ENCODE measurements at regions not wholly inside any gene's neighbourhood (a gene's known extent, or its start where the extent isn't known, plus 50 kb on each side); places are given as distances from the start of the nearest gene placed in this dataset.
A peak's percentile ranks its signal among the peaks of the same experiment; 100 is the strongest.
"Not testable (repeated sequence)": the region's sequence is repeated elsewhere in the genome, so short reads cannot be mapped to it uniquely, and the experiment has no call there.

GRCh38 chr15:77871852-77872371, 205.6 kb downstream of the TBC1D2B start:
- no peak overlapping the region for H3K27ac ChIP-seq (ENCODE audit: insufficient read depth, low read length)
- no peaks in the 10 kb centered on the region for H3K27me3 ChIP-seq (ENCODE audit: control insufficient read depth, insufficient read depth, low read length)
- no peak overlapping the region for H3K9ac ChIP-seq (ENCODE audit: insufficient read depth, low read length)
- H3K4me1 ChIP-seq (ENCODE audit: control insufficient read depth, extremely low read depth, insufficient read depth, low read length): no peaks in the 10 kb centered on the region
- no peaks in the 10 kb centered on the region for H4K20me1 ChIP-seq (ENCODE audit: control insufficient read depth, extremely low read depth, insufficient read depth, low read length)
- no peaks in the 10 kb centered on the region for H3K9me3 ChIP-seq (ENCODE audit: control insufficient read depth, insufficient read depth, low read depth, low read length)
- H3K4me3 ChIP-seq (replicated peaks in 1 of 4; ENCODE audit: control extremely low read depth in 1 of 4, insufficient read depth in 1 of 4, low read depth in 3 of 4, low read length in 4 of 4): no peak overlapping the region
- H3K36me3 ChIP-seq (ENCODE audit: control insufficient read depth, insufficient read depth, low read length): no peaks in the 10 kb centered on the region
- DNase-seq (ENCODE audit: low read depth in 2 of 2): no peak
- H3K4me2 ChIP-seq (ENCODE audit: extremely low read depth, insufficient read depth, low read length): no peak overlapping the region
- TF ChIP-seq EZH2 (IDR thresholded peaks at IDR 0.05; ENCODE audit: low read length, missing control alignments): no peak
- TF ChIP-seq, protein P1, sequence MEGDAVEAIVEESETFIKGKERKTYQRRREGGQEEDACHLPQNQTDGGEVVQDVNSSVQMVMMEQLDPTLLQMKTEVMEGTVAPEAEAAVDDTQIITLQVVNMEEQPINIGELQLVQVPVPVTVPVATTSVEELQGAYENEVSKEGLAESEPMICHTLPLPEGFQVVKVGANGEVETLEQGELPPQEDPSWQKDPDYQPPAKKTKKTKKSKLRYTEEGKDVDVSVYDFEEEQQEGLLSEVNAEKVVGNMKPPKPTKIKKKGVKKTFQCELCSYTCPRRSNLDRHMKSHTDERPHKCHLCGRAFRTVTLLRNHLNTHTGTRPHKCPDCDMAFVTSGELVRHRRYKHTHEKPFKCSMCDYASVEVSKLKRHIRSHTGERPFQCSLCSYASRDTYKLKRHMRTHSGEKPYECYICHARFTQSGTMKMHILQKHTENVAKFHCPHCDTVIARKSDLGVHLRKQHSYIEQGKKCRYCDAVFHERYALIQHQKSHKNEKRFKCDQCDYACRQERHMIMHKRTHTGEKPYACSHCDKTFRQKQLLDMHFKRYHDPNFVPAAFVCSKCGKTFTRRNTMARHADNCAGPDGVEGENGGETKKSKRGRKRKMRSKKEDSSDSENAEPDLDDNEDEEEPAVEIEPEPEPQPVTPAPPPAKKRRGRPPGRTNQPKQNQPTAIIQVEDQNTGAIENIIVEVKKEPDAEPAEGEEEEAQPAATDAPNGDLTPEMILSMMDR (conservative IDR thresholded peaks at IDR 0.05 in 1 of 2, IDR thresholded peaks at IDR 0.05 in 1 of 2; ENCODE audit: low read depth in 1 of 2, low read length in 2 of 2): peak in 1 of 2 donors; percentile 8
- H3K79me2 ChIP-seq (ENCODE audit: control insufficient read depth, insufficient read depth, low read length): no peaks in the 10 kb centered on the region
- no peak overlapping the region for H2AFZ ChIP-seq (ENCODE audit: low read length)

DNA sequence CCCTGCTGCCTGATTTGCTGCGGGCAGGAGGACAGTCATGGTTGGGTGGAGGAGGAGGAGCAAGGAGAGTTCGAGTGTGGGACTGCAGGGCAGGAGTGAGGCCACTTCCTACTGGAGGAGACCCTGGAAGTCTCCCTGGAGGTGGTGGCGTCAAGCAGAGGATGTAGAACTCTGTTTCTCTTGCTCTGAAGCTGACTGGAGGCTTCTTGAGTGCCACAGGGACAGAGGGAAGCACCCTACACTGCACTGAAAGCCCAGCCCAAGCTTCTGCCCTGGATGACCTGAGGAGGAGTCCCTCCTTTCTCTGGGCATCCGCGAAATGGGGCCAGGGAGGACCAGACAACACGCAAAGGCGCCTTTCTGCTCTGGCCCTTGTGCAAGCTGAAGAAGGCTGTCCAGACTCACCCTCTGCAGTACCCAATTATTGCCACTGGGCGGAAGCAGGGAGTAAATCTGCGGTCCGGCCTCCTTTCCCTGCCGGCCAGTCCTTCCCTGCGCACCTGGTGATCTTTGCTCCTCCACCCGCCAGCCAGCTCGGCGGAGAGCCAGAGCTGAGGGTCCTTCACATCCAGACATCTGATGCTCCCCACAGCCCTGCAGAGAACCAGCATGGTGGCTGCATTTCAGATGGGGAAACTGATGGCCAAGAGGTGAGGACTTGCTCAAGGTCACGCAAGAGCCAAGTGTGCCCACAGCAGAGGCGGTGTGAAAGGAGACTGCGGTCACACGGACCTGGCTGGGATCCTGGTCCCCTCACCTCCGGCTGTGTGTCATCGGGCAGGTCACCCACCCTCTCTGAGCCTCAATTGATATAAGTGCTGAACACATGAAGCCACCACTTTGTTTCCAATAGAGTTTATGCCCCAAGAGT, 207.1 kb downstream of the TBC1D2B start:
- H3K27me3 ChIP-seq (ENCODE audit: control insufficient read depth, insufficient read depth, low read length): no peaks in the 10 kb centered on the region
- H3K4me3 ChIP-seq (replicated peaks in 1 of 4; ENCODE audit: control extremely low read depth in 1 of 4, insufficient read depth in 1 of 4, low read depth in 3 of 4, low read length in 4 of 4): no peak overlapping the region
- no peaks in the 10 kb centered on the region for H3K9me3 ChIP-seq (ENCODE audit: control insufficient read depth, insufficient read depth, low read depth, low read length)
- no peaks in the 10 kb centered on the region for H3K79me2 ChIP-seq (ENCODE audit: control insufficient read depth, insufficient read depth, low read length)
- no peak overlapping the region for H3K4me2 ChIP-seq (ENCODE audit: extremely low read depth, insufficient read depth, low read length)
- no peak overlapping the region for H3K9ac ChIP-seq (ENCODE audit: insufficient read depth, low read length)
- no peaks in the 10 kb centered on the region for H3K36me3 ChIP-seq (ENCODE audit: control insufficient read depth, insufficient read depth, low read length)
- no peaks in the 10 kb centered on the region for H4K20me1 ChIP-seq (ENCODE audit: control insufficient read depth, extremely low read depth, insufficient read depth, low read length)
- no peaks in the 10 kb centered on the region for H3K4me1 ChIP-seq (ENCODE audit: control insufficient read depth, extremely low read depth, insufficient read depth, low read length)
- peak; percentile 39 to 60 for DNase-seq (ENCODE audit: low read depth in 2 of 2)
- H2AFZ ChIP-seq (ENCODE audit: low read length): no peak overlapping the region
- TF ChIP-seq, protein P1 (conservative IDR thresholded peaks at IDR 0.05 in 1 of 2, IDR thresholded peaks at IDR 0.05 in 1 of 2; ENCODE audit: low read depth in 1 of 2, low read length in 2 of 2): peak; percentile 54 to 86
- TF ChIP-seq EZH2 (IDR thresholded peaks at IDR 0.05; ENCODE audit: low read length, missing control alignments): no peak
- H3K27ac ChIP-seq (ENCODE audit: insufficient read depth, low read length): no peak overlapping the region

- Histone ChIP-seq H3K4me2 (ENCODE audit: extremely low read depth, insufficient read depth, low read length) (no peak overlapping the region), H4K20me1 (ENCODE audit: control insufficient read depth, extremely low read depth, insufficient read depth, low read length) (no peaks in the 10 kb centered on the region), H3K4me1 (ENCODE audit: control insufficient read depth, extremely low read depth, insufficient read depth, low read length) (no peaks in the 10 kb centered on the region), H3K36me3 (ENCODE audit: control insufficient read depth, insufficient read depth, low read length) (no peaks in the 10 kb centered on the region), H2AFZ (ENCODE audit: low read length) (no peak overlapping the region), H3K79me2 (ENCODE audit: control insufficient read depth, insufficient read depth, low read length) (no peaks in the 10 kb centered on the region), H3K9ac (ENCODE audit: insufficient read depth, low read length) (no peak overlapping the region), H3K27ac (ENCODE audit: insufficient read depth, low read length) (no peak overlapping the region), H3K4me3 (replicated peaks in 1 of 4; ENCODE audit: control extremely low read depth in 1 of 4, insufficient read depth in 1 of 4, low read depth in 3 of 4, low read length in 4 of 4) (no peak overlapping the region), H3K27me3 (ENCODE audit: control insufficient read depth, insufficient read depth, low read length) (no peaks in the 10 kb centered on the region), H3K9me3 (ENCODE audit: control insufficient read depth, insufficient read depth, low read depth, low read length) (no peaks in the 10 kb centered on the region)
- TF ChIP-seq, protein P1 (conservative IDR thresholded peaks at IDR 0.05 in 1 of 2, IDR thresholded peaks at IDR 0.05 in 1 of 2; ENCODE audit: low read depth in 1 of 2, low read length in 2 of 2): no peak
- no peak for TF ChIP-seq EZH2 (IDR thresholded peaks at IDR 0.05; ENCODE audit: low read length, missing control alignments)
- peak in 1 of 2 donors; percentile 55 for DNase-seq (ENCODE audit: low read depth in 2 of 2)
Observed at GRCh38 chr15:77869021-77869895, 208.3 kb downstream of the TBC1D2B start.

DNA sequence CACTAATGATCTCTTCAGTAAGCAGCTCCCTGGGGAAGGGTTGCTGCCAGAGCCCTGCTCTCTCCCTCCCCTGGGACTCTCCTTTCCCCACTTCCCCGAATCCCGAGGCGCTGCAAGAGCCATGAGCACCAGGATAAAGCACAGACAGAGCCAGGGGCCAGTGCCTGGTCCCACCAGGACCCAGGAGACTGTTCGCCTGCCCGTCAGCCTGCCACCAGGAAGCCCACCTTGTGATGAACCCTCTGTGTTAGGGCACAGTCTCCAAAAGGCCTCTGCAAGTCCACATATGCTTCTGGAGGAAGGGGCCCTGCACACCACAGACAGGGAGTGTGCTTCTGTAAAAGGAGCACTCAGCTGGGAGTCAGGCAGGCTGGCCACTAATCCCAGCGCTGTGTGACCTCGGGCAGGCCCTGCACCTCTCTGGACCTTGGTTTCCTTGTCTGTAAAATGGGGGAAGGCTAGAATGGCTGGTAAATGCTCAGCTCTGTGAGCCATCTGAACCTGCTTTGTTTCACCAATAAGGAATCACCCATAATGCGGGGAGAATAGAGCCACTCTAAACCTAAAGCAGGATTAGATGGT, 209.4 kb downstream of the TBC1D2B start:
- H3K27me3 ChIP-seq (ENCODE audit: control insufficient read depth, insufficient read depth, low read length): not testable (repeated sequence)

More for the DNA sequence above, 209.4 kb downstream of the TBC1D2B start:
- not testable (repeated sequence) for H3K9me3 ChIP-seq (ENCODE audit: control insufficient read depth, insufficient read depth, low read depth, low read length); H3K4me3 ChIP-seq (replicated peaks in 1 of 4; ENCODE audit: control extremely low read depth in 1 of 4, insufficient read depth in 1 of 4, low read depth in 3 of 4, low read length in 4 of 4); H3K36me3 ChIP-seq (ENCODE audit: control insufficient read depth, insufficient read depth, low read length); H2AFZ ChIP-seq (ENCODE audit: low read length); H3K9ac ChIP-seq (ENCODE audit: insufficient read depth, low read length); H3K4me2 ChIP-seq (ENCODE audit: extremely low read depth, insufficient read depth, low read length); H4K20me1 ChIP-seq (ENCODE audit: control insufficient read depth, extremely low read depth, insufficient read depth, low read length); H3K4me1 ChIP-seq (ENCODE audit: control insufficient read depth, extremely low read depth, insufficient read depth, low read length); H3K27ac ChIP-seq (ENCODE audit: insufficient read depth, low read length); H3K79me2 ChIP-seq (ENCODE audit: control insufficient read depth, insufficient read depth, low read length); DNase-seq (ENCODE audit: low read depth in 2 of 2)
